Natural killer cell (primary cell): ENCODE measurements at regions not wholly inside any gene's neighbourhood (a gene's known extent, or its start where the extent isn't known, plus 50 kb on each side); places are given as distances from the start of the nearest gene placed in this dataset.

Experiments
- ATAC-seq, 3 donors: fragments of 150-1000 bp in 2 of 3; fragments of 200-7000 bp in 1 of 3; cut with Tn5 transposase; 1 replicate in 1 of 3; 2 replicates in 2 of 3; pipeline ENCODE4 v1.10.0; 2021; ENCODE audit warnings: mild to moderate bottlenecking in 2 of 3, moderate library complexity in 2 of 3
- DNase-seq, 2 donors: peaks; one replicate each; pipeline versions ENCODE4 v3.0.0 to v3.0.0-alpha.2; 2013 to 2021; ENCODE audit warnings: mixed read lengths in 1 of 2
- H3K27ac ChIP-seq: one replicate; pipeline ENCODE4 v1.5.1; 2013; ENCODE audit warnings: mild to moderate bottlenecking, low read length
- H3K27me3 ChIP-seq: one replicate; pipeline ENCODE4 v1.6.1; 2013; ENCODE audit warnings: low read length; ENCODE audit not compliant: control insufficient read depth, insufficient read depth
- H3K36me3 ChIP-seq: one replicate; pipeline ENCODE4 v1.6.1; 2013; ENCODE audit warnings: low read length; ENCODE audit not compliant: control insufficient read depth, insufficient read depth
- H3K4me1 ChIP-seq: one replicate; pipeline ENCODE4 v1.6.1; 2013; ENCODE audit warnings: low read length; ENCODE audit not compliant: control insufficient read depth, insufficient read depth
- H3K4me3 ChIP-seq: one replicate; pipeline ENCODE4 v1.5.1; 2013; ENCODE audit warnings: low read length
- H3K9me3 ChIP-seq: one replicate; pipeline ENCODE4 v1.6.1; 2013; ENCODE audit warnings: low read length; ENCODE audit not compliant: control insufficient read depth, insufficient read depth
- H3K27ac Mint-ChIP-seq, 2 donors: one replicate each; pipeline ENCODE4 v1.8.0; 2022; ENCODE audit warnings: mild to moderate bottlenecking in 2 of 2, mixed read lengths in 2 of 2, moderate library complexity in 1 of 2
- H3K27me3 Mint-ChIP-seq, 2 donors: one replicate each; pipeline ENCODE4 v1.8.0; 2022; ENCODE audit warnings: low read depth in 2 of 2, mixed read lengths in 2 of 2
- H3K36me3 Mint-ChIP-seq: one replicate; pipeline ENCODE4 v1.8.0; 2022; ENCODE audit warnings: mixed read lengths
- H3K4me1 Mint-ChIP-seq, 2 donors: one replicate each; pipeline ENCODE4 v1.8.0; 2022; ENCODE audit warnings: mixed read lengths in 2 of 2
- H3K4me3 Mint-ChIP-seq: one replicate; pipeline ENCODE4 v1.8.0; 2022; ENCODE audit warnings: mild to moderate bottlenecking, moderate library complexity, mixed read lengths
- H3K9me3 Mint-ChIP-seq, 2 donors: one replicate each; pipeline ENCODE4 v1.8.0; 2022; ENCODE audit warnings: mixed read lengths in 2 of 2
- CTCF ChIP-seq: fragments of 200-600 bp; IDR thresholded peaks from one replicate; pipeline ENCODE4 v1.8.0; 2022; ENCODE audit warnings: antibody characterized with exemption
- WGBS: methylation state at CpG from one replicate; pipeline ENCODE4 v1.1.7; 2013; ENCODE audit warnings: missing lambda C conversion rate; ENCODE audit not compliant: insufficient coverage; 5-methylcytosine and 5-hydroxymethylcytosine counted together
- intact Hi-C: fragments of 100-400 bp; cut with micrococcal nuclease; formaldehyde crosslinking; loops from one replicate; pipeline ENCODE4 v1.14.2; 2022

GRCh38 chr12:19932413-19932812 is 435.9 kb upstream of the PDE3A start:
- Histone ChIP-seq H3K4me1 (no peaks in the 10 kb centered on the region), H3K36me3 (no peaks in the 10 kb centered on the region), H3K27me3 (no peaks in the 10 kb centered on the region), H3K9me3 (no peaks in the 10 kb centered on the region), H3K4me3 (no peak overlapping the region), H3K27ac (no peak overlapping the region)
- no peaks in the 10 kb centered on the region for H3K36me3 Mint-ChIP-seq
- peaks cover 6 to 8% of the 10 kb centered on the region in 2 donors for H3K27me3 Mint-ChIP-seq
- H3K4me3 Mint-ChIP-seq, result no peak overlapping the region
- ATAC-seq (no peak), DNase-seq (no peak)
- intact Hi-C loops, result no loop called here
- no peak overlapping the region for H3K27ac Mint-ChIP-seq
- no peaks in the 10 kb centered on the region for H3K4me1 Mint-ChIP-seq
- H3K9me3 Mint-ChIP-seq, result no peaks in the 10 kb centered on the region
- no peak for TF ChIP-seq CTCF
- WGBS, result 87% methylated on average over 3 of the region's 4 CpGs

GRCh38 chr12:19933924-19934323 is 434.4 kb upstream of the PDE3A start:
- DNase-seq, result no peak
- Histone ChIP-seq H3K4me1 (no peaks in the 10 kb centered on the region), H3K9me3 (no peaks in the 10 kb centered on the region), H3K27me3 (no peaks in the 10 kb centered on the region), H3K4me3 (no peak overlapping the region), H3K36me3 (no peaks in the 10 kb centered on the region), H3K27ac (no peak overlapping the region)
- no peaks in the 10 kb centered on the region for H3K36me3 Mint-ChIP-seq
- H3K9me3 Mint-ChIP-seq, result no peaks in the 10 kb centered on the region
- no peak overlapping the region for H3K27ac Mint-ChIP-seq
- no peaks in the 10 kb centered on the region for H3K4me1 Mint-ChIP-seq
- intact Hi-C loops, result no loop called here
- H3K27me3 Mint-ChIP-seq, result peaks cover 0 to 3% of the 10 kb centered on the region in 2 donors
- no peak overlapping the region for H3K4me3 Mint-ChIP-seq
- WGBS, result 76% methylated on average over 2 of the region's 3 CpGs
- no peak for TF ChIP-seq CTCF
- no peak for ATAC-seq

- no peaks in the 10 kb centered on the region for H3K36me3 Mint-ChIP-seq
- Histone ChIP-seq H3K4me3 (no peak overlapping the region), H3K36me3 (no peaks in the 10 kb centered on the region), H3K27ac (no peak overlapping the region), H3K4me1 (no peaks in the 10 kb centered on the region), H3K27me3 (no peaks in the 10 kb centered on the region), H3K9me3 (no peaks in the 10 kb centered on the region)
- ATAC-seq, result no peak
- H3K4me3 Mint-ChIP-seq, result no peak overlapping the region
- no peaks in the 10 kb centered on the region for H3K9me3 Mint-ChIP-seq
- no peak for DNase-seq
- intact Hi-C loops, result no loop called here
- no peak for TF ChIP-seq CTCF
- no peak overlapping the region for H3K27ac Mint-ChIP-seq
- H3K27me3 Mint-ChIP-seq, result peaks cover 0 to 3% of the 10 kb centered on the region in 2 donors
- 86% methylated on average over 5 of the region's 6 CpGs for WGBS
- H3K4me1 Mint-ChIP-seq, result no peaks in the 10 kb centered on the region
Measured at GRCh38 chr12:19937161-19937560, 431.2 kb upstream of the PDE3A start.

GRCh38 chr12:19938031-19938430 is 430.3 kb upstream of the PDE3A start:
- intact Hi-C loops, result no loop called here
- Mint-ChIP-seq H3K4me1 (no peaks in the 10 kb centered on the region), H3K27me3 (peaks cover 0 to 3% of the 10 kb centered on the region in 2 donors), H3K4me3 (no peak overlapping the region), H3K27ac (no peak overlapping the region), H3K36me3 (no peaks in the 10 kb centered on the region), H3K9me3 (no peaks in the 10 kb centered on the region)
- TF ChIP-seq CTCF, result no peak
- H3K9me3 ChIP-seq, result no peaks in the 10 kb centered on the region
- no peaks in the 10 kb centered on the region for H3K36me3 ChIP-seq
- 83% methylated on average over 2 of the region's 2 CpGs for WGBS
- no peak overlapping the region for H3K27ac ChIP-seq
- no peaks in the 10 kb centered on the region for H3K27me3 ChIP-seq
- no peaks in the 10 kb centered on the region for H3K4me1 ChIP-seq
- DNase-seq (no peak), ATAC-seq (no peak)
- H3K4me3 ChIP-seq, result no peak overlapping the region
